HEK293 (cell line): ENCODE measurements at regions not wholly inside any gene's neighbourhood (a gene's known extent, or its start where the extent isn't known, plus 50 kb on each side); places are given as distances from the start of the nearest gene placed in this dataset.

Experiments
- CTCF ChIP-seq: fragments of 450-650 bp; formaldehyde crosslinking; IDR thresholded peaks from 2 replicates; pipeline ENCODE4 v1.5.1; 2016; ENCODE audit warnings: missing biosample characterization, missing genetic modification characterization
- GLIS1 ChIP-seq: fragments of 450-650 bp; formaldehyde crosslinking; IDR thresholded peaks from 2 replicates; pipeline ENCODE4 v1.5.1; 2016; ENCODE audit warnings: missing biosample characterization, missing genetic modification characterization
- REST ChIP-seq: fragments of 450-650 bp; formaldehyde crosslinking; IDR thresholded peaks from 2 replicates; pipeline ENCODE4 v1.5.1; 2016; ENCODE audit warnings: missing biosample characterization, missing genetic modification characterization
- ZBTB1 ChIP-seq: fragments of 450-650 bp; formaldehyde crosslinking; IDR thresholded peaks from 2 replicates; pipeline ENCODE4 v1.5.1; 2016; ENCODE audit warnings: missing biosample characterization, missing genetic modification characterization
- ZEB2 ChIP-seq: fragments of 450-650 bp; formaldehyde crosslinking; IDR thresholded peaks from 2 replicates; pipeline ENCODE4 v1.5.1; 2016; ENCODE audit warnings: missing biosample characterization, missing genetic modification characterization
- ZNF146 ChIP-seq: fragments of 450-650 bp; formaldehyde crosslinking; IDR thresholded peaks from 2 replicates; pipeline ENCODE4 v1.5.1; 2016; ENCODE audit warnings: missing biosample characterization, missing genetic modification characterization
- ZNF416 ChIP-seq: fragments of 450-650 bp; formaldehyde crosslinking; IDR thresholded peaks from 2 replicates; pipeline ENCODE4 v1.5.1; 2016; ENCODE audit warnings: missing biosample characterization, missing genetic modification characterization
- ZNF513 ChIP-seq: fragments of 450-650 bp; IDR thresholded peaks from 2 replicates; pipeline ENCODE4 v1.5.1; 2018; ENCODE audit warnings: missing biosample characterization, missing genetic modification characterization
- ZNF658 ChIP-seq: fragments of 450-650 bp; formaldehyde crosslinking; IDR thresholded peaks from 2 replicates; pipeline ENCODE4; 2016; ENCODE audit warnings: missing biosample characterization, missing genetic modification characterization
- ZNF791 ChIP-seq: fragments of 450-650 bp; formaldehyde crosslinking; IDR thresholded peaks from 2 replicates; pipeline ENCODE4 v1.5.1; 2016; ENCODE audit warnings: missing biosample characterization, missing genetic modification characterization
- ZNF792 ChIP-seq: fragments of 450-650 bp; formaldehyde crosslinking; IDR thresholded peaks from 2 replicates; pipeline ENCODE4 v1.5.1; 2016; ENCODE audit warnings: missing biosample characterization, missing genetic modification characterization

GRCh38 chr13:61873717-61874116, 458.1 kb upstream of the PCDH20 start:
- no peak for TF ChIP-seq GLIS1 (tag by site-specific recombination)
- TF ChIP-seq ZNF658 = no peak
- no peak for TF ChIP-seq CTCF (tag by site-specific recombination)
- TF ChIP-seq ZEB2 = no peak
- no peak for TF ChIP-seq ZNF146 (tag by site-specific recombination)
- TF ChIP-seq ZNF792 (tag by site-specific recombination) = no peak
- no peak for TF ChIP-seq ZNF791 (tag by site-specific recombination)
- TF ChIP-seq ZNF416 (tag by site-specific recombination) = no peak
- no peak for TF ChIP-seq REST
- TF ChIP-seq ZBTB1 (tag by site-specific recombination) = no peak
- no peak for TF ChIP-seq ZNF513 (tag by site-specific recombination)
